ENCODE measurements at regions not wholly inside any gene's neighbourhood (a gene's known extent, or its start where the extent isn't known, plus 50 kb on each side); places are given as distances from the start of the nearest gene placed in this dataset.
"Not testable (repeated sequence)": the region's sequence is repeated elsewhere in the genome, so short reads cannot be mapped to it uniquely, and the experiment has no call there.

DNA sequence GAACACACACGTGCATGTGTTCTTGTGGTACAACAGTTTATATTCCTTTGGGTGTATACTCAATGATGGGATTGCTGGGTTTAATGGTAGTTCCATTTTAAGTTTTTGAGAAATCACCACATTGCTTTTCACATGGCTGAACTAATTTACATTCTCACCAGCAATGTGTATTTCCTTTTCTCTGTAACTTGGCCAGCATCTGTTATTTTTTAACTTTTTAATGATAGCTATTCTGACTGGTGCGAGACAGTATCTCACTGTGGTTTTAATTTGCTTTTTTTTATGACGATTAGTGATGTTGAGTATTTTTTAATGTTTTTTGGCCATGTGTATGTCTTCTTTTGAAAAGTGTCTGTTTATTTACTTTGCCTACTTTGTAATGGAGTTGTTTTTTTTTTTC lies 256.6 kb downstream of the ZWINT start:
- DNase-seq: no peak

DNA sequence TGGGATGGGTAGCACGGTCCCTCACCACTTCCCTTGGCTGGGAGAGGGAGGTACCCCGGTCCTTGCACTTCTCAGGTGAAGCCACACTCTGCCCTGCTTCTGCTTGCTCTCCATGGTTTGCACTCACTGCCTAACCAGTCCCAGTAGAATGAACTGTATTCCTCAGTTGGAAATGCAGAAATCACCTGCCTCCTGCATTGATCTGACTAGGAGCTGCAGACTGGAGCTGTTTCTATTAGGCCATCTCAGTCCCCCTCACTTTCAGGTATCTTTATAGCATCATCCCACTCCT lies 264.9 kb downstream of the ZWINT start:
- DNase-seq: no peak

DNA sequence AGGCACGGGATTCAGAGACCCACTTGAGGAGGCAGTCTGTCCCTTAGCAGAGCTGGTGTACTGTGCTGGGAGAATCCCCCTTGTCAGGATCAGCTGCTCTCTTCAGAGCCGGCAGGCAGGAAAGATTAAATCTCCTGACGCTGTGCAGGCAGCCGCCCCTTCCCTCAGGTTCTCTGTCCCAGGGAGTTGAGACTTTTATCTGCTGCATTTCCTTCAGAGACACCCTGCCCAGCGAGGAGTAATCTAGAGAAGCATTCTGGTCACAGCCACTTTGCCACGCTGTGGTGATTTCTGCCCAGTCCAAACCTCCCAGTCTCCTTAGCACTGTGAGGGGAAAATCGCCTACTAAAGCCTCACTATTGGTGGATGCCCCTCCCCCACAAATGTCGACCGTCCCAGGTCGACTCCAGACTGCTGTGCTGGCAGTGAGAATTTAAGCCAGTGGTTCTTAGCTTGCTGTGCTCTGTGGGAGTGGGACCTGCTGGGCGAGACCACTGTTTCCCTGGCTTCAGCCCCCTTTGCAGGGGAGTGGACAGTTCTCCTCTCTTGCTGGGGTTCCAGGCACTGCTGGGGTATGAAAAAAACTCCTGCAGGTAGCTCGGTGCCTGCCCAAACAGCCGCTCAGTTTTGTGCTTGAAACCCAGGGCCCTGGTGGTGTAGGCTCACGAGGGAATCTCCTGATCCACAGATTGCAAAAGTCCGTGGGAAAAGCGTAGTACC lies 265.4 kb downstream of the ZWINT start:
- no peak for DNase-seq

DNA sequence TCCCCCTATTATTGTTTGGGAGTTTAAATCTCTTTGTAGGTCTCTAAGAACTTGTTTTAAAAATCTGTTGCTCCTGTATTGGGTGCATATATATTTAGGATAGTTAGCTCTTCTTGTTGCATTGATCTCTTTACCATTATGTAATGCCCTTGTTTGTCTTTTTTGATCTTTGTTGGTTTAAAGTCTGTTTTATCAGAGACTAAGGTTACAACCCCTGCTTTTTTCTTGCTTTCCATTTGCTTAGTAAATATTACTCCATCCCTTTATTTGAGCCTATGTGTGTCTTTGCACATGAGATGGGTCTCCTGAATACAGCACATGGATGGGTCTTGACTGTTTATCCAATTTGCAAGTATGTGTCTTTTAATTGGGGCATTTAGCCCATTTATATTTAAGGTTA lies 267.4 kb downstream of the ZWINT start:
- DNase-seq: not testable (repeated sequence)

DNA sequence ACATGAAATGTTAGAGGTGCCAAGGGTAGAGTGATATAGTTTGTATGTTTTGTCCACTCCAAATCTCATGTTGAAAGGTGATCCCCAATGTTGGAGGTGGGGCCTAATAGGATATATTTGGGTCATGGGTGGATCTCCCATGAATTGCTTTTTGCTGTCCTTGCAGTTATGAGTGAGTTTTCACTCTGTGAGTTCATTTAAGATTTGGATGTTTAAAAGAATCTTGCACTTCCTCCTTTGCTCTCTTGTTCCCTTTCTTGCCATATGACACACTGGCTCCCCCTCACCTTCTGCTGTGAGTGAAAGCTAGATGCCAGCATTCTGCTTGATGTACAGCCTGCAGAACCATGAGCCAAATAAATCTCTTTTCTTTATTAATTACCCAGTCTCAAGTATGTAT lies 269.2 kb downstream of the ZWINT start:
- DNase-seq: no peak

DNA sequence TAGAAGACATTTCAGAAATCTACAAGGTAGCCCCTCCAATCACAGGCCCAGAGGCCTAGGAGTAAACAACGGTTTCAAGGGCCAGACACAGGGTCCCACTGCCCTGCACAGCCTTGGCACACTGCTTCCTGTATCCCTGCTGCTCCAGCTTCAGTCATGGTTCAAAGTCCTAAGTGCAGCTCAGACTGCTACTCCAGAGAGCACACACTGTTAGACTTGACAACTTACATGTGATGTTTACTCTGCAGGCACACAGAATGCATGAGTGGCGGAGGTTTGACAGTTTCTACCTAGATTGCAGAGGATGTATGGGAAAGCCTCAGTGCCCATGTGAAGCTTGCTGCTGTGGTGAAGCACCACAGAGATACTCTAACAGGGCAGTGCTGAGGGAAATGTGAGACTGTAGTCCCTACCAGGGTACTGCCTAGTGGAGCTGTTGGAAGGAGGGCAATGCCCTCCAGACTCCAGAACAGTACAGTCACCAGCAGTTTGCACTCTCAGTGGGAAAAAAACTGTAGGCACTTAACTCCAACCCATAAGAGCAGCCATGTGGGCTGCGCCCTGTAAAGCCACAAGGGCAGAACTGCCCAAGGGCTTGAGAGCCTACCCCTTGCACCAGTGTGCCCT lies 270.0 kb downstream of the ZWINT start:
- no peak for DNase-seq

DNA sequence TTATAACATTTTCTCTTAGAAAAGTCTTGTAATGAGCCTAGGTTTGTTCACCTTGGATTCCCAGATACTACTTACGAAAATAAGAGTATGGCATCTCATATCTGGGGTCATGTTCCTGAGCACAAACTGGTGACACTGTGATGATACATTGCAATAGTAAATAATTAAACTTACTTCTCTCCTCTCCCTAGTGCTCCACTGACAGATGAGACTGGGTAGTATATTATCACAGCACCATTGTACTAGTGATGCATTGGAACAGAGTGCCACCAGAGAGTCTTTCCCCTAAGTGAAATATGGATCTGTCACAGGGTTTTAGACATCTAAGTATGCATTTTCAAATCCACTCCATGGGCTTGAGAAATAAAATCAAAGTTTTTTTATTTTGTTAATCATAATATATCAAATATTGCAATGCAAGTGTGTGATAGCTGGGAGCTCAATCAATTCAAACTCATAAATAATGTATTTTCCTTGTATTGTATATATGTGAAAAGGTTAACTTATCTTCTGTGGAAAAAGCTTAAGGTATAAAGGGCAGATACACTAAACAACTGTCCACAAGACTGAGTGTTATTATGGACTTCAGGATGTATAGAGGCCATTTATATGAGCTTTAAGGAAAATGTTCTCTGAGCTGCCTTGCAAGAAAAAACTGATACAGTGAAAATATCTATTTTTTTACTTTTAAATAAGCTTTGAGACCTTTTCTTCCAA lies 275.5 kb downstream of the ZWINT start:
- DNase-seq: no peak

DNA sequence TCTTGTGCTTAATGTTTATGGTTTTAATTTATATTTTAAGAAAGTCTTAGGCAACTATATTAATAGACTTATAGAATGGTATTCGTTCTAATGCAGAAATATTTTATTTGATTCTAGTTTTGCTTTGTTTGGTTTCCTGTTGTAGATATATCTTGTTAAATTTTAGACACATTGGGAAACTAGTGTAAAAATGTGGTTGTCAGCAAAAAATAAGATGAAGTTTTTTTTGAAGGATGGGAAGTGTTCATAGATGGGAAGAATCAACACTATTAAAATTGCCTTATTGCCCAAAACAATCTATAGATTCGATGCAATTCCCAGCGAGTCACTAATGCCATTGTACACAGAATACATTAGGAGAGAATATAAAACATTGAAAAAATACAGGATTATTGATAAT lies 278.9 kb downstream of the ZWINT start:
- no peak for DNase-seq

DNA sequence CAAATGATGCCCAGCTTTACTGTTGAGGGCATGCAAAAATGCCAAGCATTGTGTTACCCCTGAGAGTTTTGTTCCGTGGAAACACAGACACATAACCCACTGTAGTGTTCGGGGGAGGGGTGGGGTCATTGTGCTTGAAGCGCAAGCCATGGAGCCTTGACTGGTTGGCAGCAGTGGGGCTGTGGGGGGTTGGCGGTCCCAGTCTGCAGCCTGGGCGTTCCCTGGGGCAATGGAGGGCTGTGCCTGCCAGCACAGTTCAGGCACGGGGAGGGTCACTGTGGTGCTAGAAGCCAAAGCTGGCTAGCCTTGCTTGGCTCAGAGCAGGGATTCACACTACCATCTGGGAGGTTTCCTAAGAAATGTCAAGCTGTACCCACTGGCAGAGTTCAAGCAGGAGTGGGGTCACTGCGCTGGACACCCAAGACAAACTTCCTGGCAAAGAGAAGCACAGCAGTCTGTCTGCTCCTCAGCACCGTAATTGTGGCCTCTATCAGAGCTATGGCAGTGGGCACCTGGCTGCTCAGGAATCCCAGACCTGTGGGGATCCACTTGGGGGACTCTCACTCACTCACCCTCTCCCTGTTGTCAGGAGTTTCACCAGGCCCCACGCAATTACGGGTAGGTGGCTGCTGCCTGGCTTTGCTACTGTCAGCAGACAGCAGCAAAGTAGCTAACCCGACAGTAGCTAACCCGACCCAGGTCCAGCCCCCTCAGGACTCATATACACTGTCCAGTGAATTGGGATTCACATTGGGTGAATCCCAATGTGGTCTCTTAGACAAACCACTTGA lies 292.4 kb downstream of the ZWINT start:
- DNase-seq: no peak

DNA sequence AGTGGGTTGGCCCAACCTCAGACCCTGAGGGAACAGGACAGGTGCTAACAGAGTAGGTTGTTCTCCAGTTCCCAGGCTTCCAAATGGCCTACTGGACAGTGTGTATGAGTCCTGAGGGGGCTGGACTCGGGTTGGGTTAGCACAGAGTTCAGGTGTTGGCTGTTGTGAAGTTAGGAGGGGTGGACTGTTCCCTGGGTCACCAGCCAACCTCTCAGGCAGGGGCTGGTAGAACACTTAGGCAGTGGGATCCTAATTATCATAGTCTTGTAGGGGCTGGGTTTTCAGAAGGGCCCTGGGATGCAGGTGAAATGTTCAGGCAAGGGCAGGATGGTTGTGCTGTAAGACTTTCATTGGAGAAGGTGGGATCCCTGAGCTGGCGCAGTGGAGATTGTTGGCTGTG lies 293.0 kb downstream of the ZWINT start:
- no peak for DNase-seq

DNA sequence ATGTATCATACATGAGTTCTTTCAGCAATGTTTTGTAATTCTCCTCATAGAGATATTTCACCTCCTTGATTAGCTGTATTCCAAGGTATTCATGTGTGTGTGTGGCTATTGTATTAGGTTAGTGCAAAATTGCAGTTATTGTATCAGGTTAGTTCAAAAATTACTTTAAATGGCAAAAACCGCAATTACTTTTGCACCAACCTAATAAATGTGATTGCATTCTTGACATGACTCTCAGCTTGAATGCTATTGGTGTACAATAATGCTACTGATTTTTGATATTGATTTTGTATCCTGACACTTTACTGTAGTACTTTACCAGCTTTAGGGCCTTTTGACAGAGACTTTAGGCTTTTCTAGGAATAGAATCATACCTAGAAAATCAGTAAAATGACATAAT lies 297.4 kb downstream of the ZWINT start:
- DNase-seq: no peak

DNA sequence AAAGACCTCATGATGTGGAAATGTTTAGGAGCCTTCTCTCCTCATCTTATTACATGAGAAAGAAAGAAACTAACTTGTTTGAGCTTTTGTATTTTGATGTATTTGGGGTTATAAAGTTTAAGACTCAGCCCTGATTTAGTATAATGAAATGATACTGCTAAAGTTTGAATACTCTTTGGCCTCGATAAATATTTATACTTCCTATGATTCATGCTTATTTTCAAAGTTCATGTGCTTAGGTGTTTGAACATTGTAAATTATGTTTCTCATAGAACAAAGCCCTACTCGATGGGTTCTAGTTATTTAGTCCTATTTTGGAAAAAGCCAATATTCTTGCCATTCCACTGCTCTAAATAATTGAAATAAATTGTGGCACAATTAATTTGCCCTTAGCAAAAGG lies 303.2 kb downstream of the ZWINT start:
- DNase-seq: no peak

DNA sequence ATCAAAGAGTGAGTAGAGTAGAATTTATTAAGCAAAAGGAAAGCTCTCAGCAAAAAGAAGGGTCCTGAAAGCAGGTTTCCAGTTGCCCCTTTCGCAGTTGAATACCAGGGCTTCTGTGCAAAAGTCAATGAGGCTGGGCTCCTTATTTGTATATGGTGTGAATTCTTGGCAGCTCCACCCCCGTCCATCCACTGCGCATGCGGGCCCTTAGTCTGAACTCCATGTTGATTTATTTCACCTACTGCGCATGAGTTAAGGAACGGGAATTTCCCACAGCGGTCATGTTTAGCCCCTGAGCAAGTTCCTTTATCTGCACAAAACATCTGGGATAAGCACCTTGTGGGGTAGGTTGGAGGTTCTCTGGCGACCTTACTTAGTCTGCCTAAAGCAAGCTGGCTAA lies 325.6 kb downstream of the ZWINT start:
- no peak for DNase-seq

DNA sequence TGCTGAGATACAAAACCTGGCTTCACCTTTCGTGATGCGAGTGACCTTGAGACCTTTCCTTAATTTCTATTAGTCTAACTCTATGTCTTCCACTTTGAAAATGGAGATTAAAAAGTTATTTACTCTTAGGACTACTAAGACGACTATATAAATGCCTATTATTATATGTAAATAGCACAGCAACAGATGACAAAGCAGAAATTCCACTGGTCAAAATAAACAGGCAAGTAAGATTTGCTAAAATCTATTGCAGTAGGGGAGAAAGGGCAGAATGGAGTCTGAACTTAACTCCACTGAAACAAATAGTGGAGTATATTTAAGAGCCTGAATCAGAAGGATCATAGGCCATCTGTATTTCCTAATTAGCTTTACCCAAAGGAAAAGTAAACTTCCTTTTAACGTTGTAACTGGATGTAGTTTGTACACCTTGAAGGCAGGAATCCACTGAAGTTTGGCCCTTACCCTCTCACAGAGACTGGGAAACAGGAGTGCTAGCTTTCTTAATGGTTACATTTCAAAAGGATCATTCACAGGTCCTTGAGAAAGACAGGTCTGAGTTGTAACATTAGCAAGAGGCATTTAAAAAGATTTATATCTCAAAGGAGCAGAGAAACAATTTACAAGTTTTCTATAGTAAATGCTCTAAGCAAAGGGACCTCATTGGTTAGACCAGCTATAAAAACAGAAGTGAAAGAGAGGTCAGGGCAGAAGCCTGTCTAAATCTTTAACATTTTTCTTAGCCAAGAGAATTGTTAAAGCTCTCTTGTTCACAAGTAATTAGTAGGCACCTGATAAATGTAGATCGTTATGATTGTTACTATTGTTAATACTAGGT lies 332.5 kb downstream of the ZWINT start:
- DNase-seq: no peak

DNA sequence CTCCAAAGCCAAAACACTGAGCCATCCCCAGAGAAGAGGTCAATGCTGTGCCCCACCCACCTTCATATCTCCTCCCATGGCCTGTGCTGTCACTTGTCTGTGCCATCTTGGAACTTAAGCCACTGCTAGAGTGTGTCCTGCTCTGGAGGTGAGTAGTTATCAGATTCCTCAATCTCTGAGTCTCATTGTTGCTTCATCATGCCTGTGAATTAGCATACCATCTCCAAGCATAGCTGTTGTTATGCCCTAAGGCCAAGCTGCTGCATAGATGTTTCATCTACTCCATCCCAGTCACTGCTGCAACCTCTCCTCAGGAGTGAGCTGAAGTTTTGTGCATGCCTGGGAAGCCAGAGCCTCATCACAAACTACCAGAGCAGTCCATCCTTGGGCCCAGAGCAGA lies 349.0 kb downstream of the ZWINT start:
- DNase-seq: no peak

DNA sequence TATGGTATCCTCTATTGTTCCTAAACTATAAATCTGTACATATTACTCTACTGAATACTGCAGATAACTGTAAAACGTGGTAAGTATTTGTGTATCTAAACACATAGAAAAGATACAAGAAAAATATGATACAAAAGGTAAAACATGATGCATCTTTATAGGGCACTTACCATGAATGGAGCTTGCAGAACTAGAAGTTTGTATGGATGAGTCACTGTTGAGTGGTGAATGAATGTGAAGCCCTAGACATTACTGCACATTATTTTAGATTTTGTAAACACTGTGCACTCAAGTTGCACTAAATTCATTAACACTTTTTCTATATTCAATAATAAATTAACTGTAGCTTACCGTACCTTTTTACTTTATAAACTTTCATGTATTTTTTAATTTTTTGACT lies 357.5 kb downstream of the ZWINT start:
- DNase-seq: no peak

DNA sequence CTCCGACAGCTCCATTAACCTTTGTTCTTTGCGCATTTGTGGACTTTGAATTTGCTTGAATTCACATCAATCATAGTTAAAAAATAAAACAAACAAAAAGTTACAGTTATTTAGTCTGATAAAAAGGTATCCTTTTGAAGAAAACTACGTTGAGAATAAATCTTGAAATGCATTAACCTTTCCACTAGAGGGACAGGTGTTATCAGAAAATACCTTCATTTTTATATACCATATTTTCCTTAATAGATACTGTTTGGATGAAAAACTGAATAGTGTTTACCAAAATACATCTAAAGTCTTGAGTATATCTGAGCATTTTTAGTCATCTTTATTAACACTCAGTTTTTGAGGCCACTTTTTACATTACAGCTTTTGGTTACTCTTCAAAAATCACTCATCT lies 371.9 kb downstream of the ZWINT start:
- DNase-seq: no peak

DNA sequence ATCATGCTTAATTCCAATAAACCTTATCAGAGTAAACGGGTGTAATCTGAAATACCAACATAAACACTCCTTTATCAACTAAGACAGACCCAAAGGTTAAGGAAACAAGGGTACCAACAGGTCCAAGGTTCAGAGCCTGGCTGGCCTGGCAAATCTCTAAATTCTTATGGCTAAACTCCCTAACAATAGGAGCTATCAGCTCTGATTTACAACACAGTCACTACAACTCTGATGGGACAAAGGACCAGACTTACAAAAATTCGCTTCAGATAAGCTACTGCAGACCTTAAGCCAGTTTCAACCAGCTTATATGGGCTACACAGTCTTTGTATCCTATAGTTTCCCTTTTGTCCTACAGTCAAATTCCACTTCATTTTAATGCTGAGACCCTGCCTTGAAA lies 381.9 kb downstream of the ZWINT start:
- no peak for DNase-seq

DNA sequence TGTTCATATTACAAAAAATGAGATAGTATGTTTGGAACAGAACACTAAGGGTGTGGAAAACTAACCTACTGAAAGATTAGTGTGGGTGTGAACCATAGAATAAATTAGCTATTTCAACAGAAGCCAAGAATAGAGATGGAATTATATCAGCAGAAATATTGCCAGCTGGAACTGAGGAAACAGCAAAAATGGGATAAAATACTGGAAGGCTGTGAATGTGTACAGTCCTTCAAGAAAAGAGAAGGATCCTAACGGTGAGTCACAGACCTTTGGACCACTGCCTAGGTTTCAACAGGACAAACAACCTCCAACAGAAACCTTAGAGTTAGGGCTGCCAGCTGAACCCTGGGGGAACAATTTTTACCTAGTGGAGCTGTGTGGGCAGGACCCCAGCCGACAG lies 395.0 kb downstream of the ZWINT start:
- DNase-seq: no peak

DNA sequence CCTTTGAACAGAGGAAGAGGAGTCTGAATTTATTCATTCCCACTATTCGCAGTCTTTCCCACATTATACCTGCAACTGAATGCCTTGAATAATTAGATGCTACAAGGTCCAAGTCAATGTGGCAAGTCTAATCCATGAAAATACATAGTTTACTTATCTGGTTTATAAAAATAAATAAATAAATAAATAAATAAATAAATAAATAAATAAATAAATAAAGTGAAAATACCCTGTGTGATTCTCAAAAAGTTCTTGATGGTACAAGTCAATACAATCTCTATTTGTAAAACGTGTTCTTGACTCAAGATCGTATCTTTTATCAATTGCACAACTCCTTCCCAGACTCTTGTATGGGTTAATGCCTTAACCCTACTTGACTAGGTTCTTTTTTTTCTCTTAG lies 417.7 kb downstream of the ZWINT start:
- no peak for DNase-seq

DNA sequence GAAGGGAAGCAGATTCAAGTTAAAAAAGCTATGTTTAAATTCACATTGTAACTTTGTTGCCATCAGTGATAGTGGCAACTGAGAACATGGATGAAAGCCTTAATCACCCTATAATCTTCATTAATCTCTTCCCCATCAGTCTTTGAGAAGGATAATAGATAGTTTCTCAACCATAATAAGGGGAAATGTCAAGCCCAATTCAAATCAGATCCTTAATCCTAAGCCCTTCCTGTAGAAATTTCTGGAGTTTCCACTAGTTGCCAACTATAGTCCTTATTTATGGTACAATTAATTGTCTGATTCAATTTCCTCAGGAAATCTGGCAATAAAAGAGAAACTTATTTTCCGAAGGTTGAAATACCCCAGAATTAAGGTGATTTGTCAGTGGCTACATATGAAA lies 431.8 kb downstream of the ZWINT start:
- no peak for DNase-seq

DNA sequence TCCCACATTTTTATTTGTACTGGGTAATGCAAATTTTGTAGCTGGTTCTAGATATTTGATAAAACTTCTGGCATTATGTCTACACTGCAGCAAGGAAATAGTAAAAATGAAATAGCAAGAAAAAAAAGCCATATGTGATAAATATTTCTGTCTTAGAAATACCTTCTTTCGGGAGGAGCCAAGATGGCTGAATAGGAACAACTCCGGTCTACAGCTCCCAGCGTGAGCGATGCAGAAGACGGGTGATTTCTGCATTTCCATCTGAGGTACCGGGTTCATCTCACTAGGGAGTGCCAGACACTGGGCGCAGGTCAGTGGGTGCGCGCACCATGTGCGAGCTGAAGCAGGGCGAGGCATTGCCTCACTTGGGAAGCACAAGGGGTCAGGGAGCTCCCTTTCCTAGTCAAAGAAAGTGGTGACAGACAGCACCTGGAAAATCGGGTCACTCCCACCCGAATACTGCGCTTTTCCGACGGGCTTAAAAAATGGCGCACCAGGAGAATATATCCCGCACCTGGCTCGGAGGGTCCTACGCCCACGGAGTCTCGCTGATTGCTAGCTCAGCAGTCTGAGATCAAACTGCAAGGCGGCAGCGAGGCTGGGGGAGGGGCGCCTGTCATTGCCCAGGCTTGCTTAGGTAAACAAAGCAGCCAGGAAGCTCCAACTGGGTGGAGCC lies 461.4 kb downstream of the ZWINT start:
- not testable (repeated sequence) for DNase-seq

Data from stimulated activated CD4-positive, alpha-beta T cell treated with anti-CD3 and anti-CD28 coated beads, Interleukin-2, amount 100 ng/mL, for 48 hours (primary cell).